ENCODE measurements at regions not wholly inside any gene's neighbourhood (a gene's known extent, or its start where the extent isn't known, plus 50 kb on each side); places are given as distances from the start of the nearest gene placed in this dataset.
"Not testable (repeated sequence)": the region's sequence is repeated elsewhere in the genome, so short reads cannot be mapped to it uniquely, and the experiment has no call there.

DNA sequence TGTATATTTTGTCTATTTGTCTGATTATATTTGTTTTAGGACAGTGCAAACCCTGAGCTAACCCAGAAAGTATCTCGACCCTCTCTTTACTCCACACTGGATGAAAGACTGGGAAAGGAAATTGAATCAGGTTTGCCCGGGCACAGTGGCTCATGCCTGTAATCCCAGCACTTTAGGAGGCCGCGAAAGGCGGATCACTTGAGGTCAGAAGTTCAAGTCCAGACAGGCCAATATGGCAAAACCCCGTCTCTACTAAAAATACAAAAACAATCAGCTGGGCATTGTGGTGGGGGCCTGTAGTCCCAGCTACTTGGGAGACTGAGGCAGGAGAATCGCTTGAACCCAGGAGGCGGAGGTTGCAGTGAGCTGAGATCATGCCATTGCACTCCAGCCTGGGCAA lies 234.2 kb downstream of the BAMBI start:
- TF ChIP-seq, protein P1, sequence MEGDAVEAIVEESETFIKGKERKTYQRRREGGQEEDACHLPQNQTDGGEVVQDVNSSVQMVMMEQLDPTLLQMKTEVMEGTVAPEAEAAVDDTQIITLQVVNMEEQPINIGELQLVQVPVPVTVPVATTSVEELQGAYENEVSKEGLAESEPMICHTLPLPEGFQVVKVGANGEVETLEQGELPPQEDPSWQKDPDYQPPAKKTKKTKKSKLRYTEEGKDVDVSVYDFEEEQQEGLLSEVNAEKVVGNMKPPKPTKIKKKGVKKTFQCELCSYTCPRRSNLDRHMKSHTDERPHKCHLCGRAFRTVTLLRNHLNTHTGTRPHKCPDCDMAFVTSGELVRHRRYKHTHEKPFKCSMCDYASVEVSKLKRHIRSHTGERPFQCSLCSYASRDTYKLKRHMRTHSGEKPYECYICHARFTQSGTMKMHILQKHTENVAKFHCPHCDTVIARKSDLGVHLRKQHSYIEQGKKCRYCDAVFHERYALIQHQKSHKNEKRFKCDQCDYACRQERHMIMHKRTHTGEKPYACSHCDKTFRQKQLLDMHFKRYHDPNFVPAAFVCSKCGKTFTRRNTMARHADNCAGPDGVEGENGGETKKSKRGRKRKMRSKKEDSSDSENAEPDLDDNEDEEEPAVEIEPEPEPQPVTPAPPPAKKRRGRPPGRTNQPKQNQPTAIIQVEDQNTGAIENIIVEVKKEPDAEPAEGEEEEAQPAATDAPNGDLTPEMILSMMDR (conservative IDR thresholded peaks at IDR 0.05 in 1 of 2, IDR thresholded peaks at IDR 0.05 in 1 of 2; ENCODE audit: low read depth in 1 of 2, low read length in 2 of 2): not testable (repeated sequence)
- not testable (repeated sequence) for TF ChIP-seq EZH2 (IDR thresholded peaks at IDR 0.05; ENCODE audit: low read length, missing control alignments)

Data from fibroblast of lung (primary cell).